H9 (cell line): ENCODE measurements at regions not wholly inside any gene's neighbourhood (a gene's known extent, or its start where the extent isn't known, plus 50 kb on each side); places are given as distances from the start of the nearest gene placed in this dataset.

Source experiments
- DNase-seq: peaks from one replicate; pipeline ENCODE4 v3.0.0-alpha.2; 2017
- H2AFZ ChIP-seq: one replicate; pipeline ENCODE4 v1.6.1; 2013; ENCODE audit warnings: mild to moderate bottlenecking, low read length, control low read depth, moderate library complexity
- H2AK5ac ChIP-seq: 2 replicates; pipeline ENCODE4 v1.6.1; 2013; ENCODE audit warnings: low read length, control low read depth, mixed read lengths; ENCODE audit not compliant: insufficient read length
- H2BK120ac ChIP-seq: one replicate; pipeline ENCODE4 v1.6.1; 2013; ENCODE audit warnings: low read depth, mild to moderate bottlenecking, low read length, control low read depth, inconsistent platforms; ENCODE audit not compliant: poor library complexity, severe bottlenecking
- H2BK12ac ChIP-seq: 2 replicates; pipeline ENCODE4 v1.6.1; 2013; ENCODE audit warnings: low read length, control low read depth, mixed read lengths, low read depth; ENCODE audit not compliant: insufficient read length
- H2BK15ac ChIP-seq: 2 replicates; pipeline ENCODE4 v1.6.1; 2013; ENCODE audit warnings: low read depth, low read length, control low read depth
- H2BK20ac ChIP-seq: one replicate; pipeline ENCODE4 v1.6.1; 2013; ENCODE audit warnings: low read depth, mild to moderate bottlenecking, low read length, control low read depth, inconsistent platforms; ENCODE audit not compliant: poor library complexity, severe bottlenecking
- H2BK5ac ChIP-seq: 2 replicates; pipeline ENCODE4 v1.6.1; 2013; ENCODE audit warnings: low read length, control low read depth, mixed read lengths; ENCODE audit not compliant: insufficient read length
- H3K14ac ChIP-seq: 2 replicates; pipeline ENCODE4 v1.6.1; 2013; ENCODE audit warnings: low read length, control low read depth; ENCODE audit not compliant: insufficient read depth
- H3K18ac ChIP-seq: 2 replicates; pipeline ENCODE4 v1.6.1; 2013; ENCODE audit warnings: low read depth, mild to moderate bottlenecking, mixed read lengths, low read length, control low read depth; ENCODE audit not compliant: insufficient read length
- H3K23ac ChIP-seq: 2 replicates; pipeline ENCODE4 v1.6.1; 2013; ENCODE audit warnings: low read length, control low read depth, mixed read lengths, low read depth; ENCODE audit not compliant: insufficient read length
- H3K23me2 ChIP-seq: 2 replicates; pipeline ENCODE4 v1.6.1; 2013; ENCODE audit warnings: low read depth, mild to moderate bottlenecking, mixed read lengths, low read length, control low read depth; ENCODE audit not compliant: insufficient read length, poor library complexity, severe bottlenecking
- H3K27ac ChIP-seq: 2 replicates; pipeline ENCODE4 v1.5.1; 2013; ENCODE audit warnings: low read length, control low read depth, mixed read lengths, low read depth; ENCODE audit not compliant: insufficient read length
- H3K27me3 ChIP-seq: 2 replicates; pipeline ENCODE4 v1.6.1; 2013; ENCODE audit warnings: low read length, control low read depth, inconsistent platforms; ENCODE audit not compliant: insufficient read depth
- H3K4ac ChIP-seq: 2 replicates; pipeline ENCODE4 v1.6.1; 2013; ENCODE audit warnings: low read depth, mild to moderate bottlenecking, control low read depth, inconsistent platforms, low read length, moderate library complexity
- H3K4me1 ChIP-seq: 2 replicates; pipeline ENCODE4 v1.6.1; 2013; ENCODE audit warnings: low read length, control low read depth, inconsistent platforms; ENCODE audit not compliant: insufficient read depth
- H3K4me2 ChIP-seq: 2 replicates; pipeline ENCODE4 v1.6.1; 2013; ENCODE audit warnings: low read length, control low read depth, mixed read lengths; ENCODE audit not compliant: insufficient read length, insufficient read depth
- H3K56ac ChIP-seq: 2 replicates; pipeline ENCODE4 v1.6.1; 2013; ENCODE audit warnings: low read depth, mild to moderate bottlenecking, mixed read lengths, low read length, control low read depth; ENCODE audit not compliant: insufficient read length
- H3K79me1 ChIP-seq: 2 replicates; pipeline ENCODE4 v1.6.1; 2013; ENCODE audit warnings: low read depth, mild to moderate bottlenecking, moderate library complexity, low read length, control low read depth, inconsistent platforms; ENCODE audit not compliant: insufficient read depth, poor library complexity, severe bottlenecking
- H3K79me2 ChIP-seq: 2 replicates; pipeline ENCODE4 v1.6.1; 2013; ENCODE audit warnings: low read length, control low read depth, inconsistent platforms; ENCODE audit not compliant: insufficient read depth
- H3K9ac ChIP-seq: 2 replicates; pipeline ENCODE4 v1.6.1; 2013; ENCODE audit warnings: low read length, control low read depth, mixed read lengths; ENCODE audit not compliant: insufficient read length; ENCODE audit errors: extremely low read depth
- H3K9me3 ChIP-seq: one replicate; pipeline ENCODE4 v1.6.1; 2013; ENCODE audit warnings: low read depth, low read length, inconsistent platforms; ENCODE audit not compliant: control insufficient read depth
- H3T11ph ChIP-seq: one replicate; pipeline ENCODE4 v1.6.1; 2013; ENCODE audit warnings: mild to moderate bottlenecking, low read length, control low read depth, inconsistent platforms
- H4K20me1 ChIP-seq: one replicate; pipeline ENCODE4 v1.6.1; 2013; ENCODE audit not compliant: control insufficient read depth, insufficient read length, insufficient read depth
- H4K5ac ChIP-seq: 2 replicates; pipeline ENCODE4 v1.6.1; 2013; ENCODE audit warnings: low read depth, mild to moderate bottlenecking, mixed read lengths, low read length, control low read depth; ENCODE audit not compliant: insufficient read length
- H4K8ac ChIP-seq: replicated peaks from 2 replicates; pipeline ENCODE4 v1.6.1; 2013; ENCODE audit warnings: low read length, control low read depth, mixed read lengths, low read depth; ENCODE audit not compliant: insufficient read length
- H4K91ac ChIP-seq: 2 replicates; pipeline ENCODE4 v1.6.1; 2013; ENCODE audit warnings: low read depth, mild to moderate bottlenecking, moderate library complexity, mixed read lengths, low read length, control low read depth; ENCODE audit not compliant: insufficient read length
- H3K27ac Mint-ChIP-seq, 3 experiments: 2 replicates in 2 of 3; 3 replicates in 1 of 3; pipeline ENCODE4 v1.8.0; 2020 to 2021; ENCODE audit warnings: mixed read lengths in 3 of 3, mild to moderate bottlenecking in 1 of 3, moderate library complexity in 1 of 3
- H3K27me3 Mint-ChIP-seq: 2 replicates; pipeline ENCODE4 v1.8.0; 2021; ENCODE audit warnings: low read depth, mild to moderate bottlenecking, moderate library complexity, mixed read lengths
- H3K36me3 Mint-ChIP-seq, 3 experiments: 2 replicates in 2 of 3; 3 replicates in 1 of 3; pipeline ENCODE4 v1.8.0; 2020 to 2021; ENCODE audit warnings: low read depth in 3 of 3, mixed read lengths in 3 of 3; ENCODE audit not compliant: insufficient read depth in 1 of 3
- H3K4me1 Mint-ChIP-seq, 2 experiments: 2 replicates each; pipeline ENCODE4 v1.8.0; 2020; ENCODE audit warnings: mixed read lengths in 2 of 2
- H3K4me3 Mint-ChIP-seq, 2 experiments: 2 replicates in 1 of 2; 3 replicates in 1 of 2; pipeline ENCODE4 v1.8.0; 2020 to 2021; ENCODE audit warnings: mild to moderate bottlenecking in 2 of 2, mixed read lengths in 2 of 2, moderate library complexity in 1 of 2
- H3K9me3 Mint-ChIP-seq, 2 experiments: 2 replicates in 1 of 2; 3 replicates in 1 of 2; pipeline ENCODE4 v1.8.0; 2020; ENCODE audit warnings: mild to moderate bottlenecking in 2 of 2, mixed read lengths in 2 of 2, moderate library complexity in 1 of 2
- WGBS: extraction: QIAGEN DNeasy Blood & Tissue Kit; methylation state at CpG from one replicate; pipeline ENCODE4 v1.1.7; 2013; ENCODE audit warnings: missing lambda C conversion rate, low lambda C conversion rate, mixed read lengths; ENCODE audit not compliant: insufficient read length; ENCODE audit errors: extremely low coverage; 5-methylcytosine and 5-hydroxymethylcytosine counted together
- TF ChIP-seq, protein P1 (sequence below): fragments of 200-600 bp; sonication (generic); conservative IDR thresholded peaks from 3 replicates; pipeline ENCODE4 v1.8.0; 2021; ENCODE audit warnings: antibody characterized with exemption, mild to moderate bottlenecking

DNA sequence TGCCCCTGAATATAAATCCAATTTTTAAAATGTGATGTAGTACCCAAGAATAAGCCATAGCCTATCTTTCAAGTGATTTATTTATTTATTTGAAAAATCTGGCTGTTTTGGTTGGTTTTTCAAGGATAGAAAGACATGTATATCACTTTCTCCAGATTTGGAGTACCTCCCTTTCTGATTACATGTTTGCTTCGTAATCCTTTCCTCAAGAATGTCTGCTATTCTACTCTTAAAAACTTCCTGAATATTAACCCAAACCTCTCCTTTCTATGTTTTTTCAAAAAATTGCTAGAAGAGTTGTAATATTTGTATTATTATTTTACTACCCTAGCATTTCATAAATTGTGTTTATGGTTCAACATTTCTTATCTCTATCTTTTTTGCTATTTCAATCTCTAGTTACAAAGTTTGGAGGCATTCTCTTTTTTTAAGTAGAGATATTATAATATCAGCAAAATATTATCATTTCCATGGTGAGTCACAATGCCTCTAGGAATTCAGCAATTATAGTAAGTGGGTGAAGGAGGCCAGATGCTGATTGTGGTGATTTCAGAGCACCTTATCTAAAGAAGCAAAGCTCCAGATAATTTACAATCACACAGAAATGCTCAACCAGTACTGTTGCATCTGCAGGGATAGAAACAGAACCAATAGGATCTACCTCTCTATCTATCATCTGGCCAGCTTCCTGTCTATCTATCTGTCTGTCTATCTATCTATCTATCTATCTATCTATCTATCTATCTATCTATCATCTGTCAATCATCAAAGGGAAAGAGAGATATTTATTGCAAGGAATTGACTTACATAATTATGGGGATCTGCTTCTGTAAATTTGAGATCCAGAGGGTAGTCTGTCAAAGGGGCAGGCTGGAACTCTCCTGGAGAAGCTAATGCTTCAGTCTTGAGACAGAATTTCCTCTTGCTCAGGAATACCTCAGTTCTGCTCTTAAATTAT is 412.5 kb upstream of the SEMA3C start:
- no peaks in the 10 kb centered on the region for H3K9me3 ChIP-seq
- H3K4ac ChIP-seq = no peak overlapping the region
- H2BK15ac ChIP-seq = no peak overlapping the region
- Mint-ChIP-seq H3K4me1 (no peaks in the 10 kb centered on the region), H3K27ac (no peak overlapping the region), H3K27me3 (no peaks in the 10 kb centered on the region), H3K9me3 (no peaks in the 10 kb centered on the region), H3K36me3 (no peaks in the 10 kb centered on the region), H3K4me3 (no peak overlapping the region)
- no peak overlapping the region for H3K9ac ChIP-seq
- H4K91ac ChIP-seq = no peak overlapping the region
- H4K8ac ChIP-seq = no peak overlapping the region
- H2BK5ac ChIP-seq = no peak overlapping the region
- H2BK20ac ChIP-seq = no peak overlapping the region
- H3K23ac ChIP-seq = no peak overlapping the region
- no peak overlapping the region for H3K4me2 ChIP-seq
- H2BK12ac ChIP-seq = no peak overlapping the region
- WGBS = no CpG with 5 or more reads among the region's 1 CpG
- H4K20me1 ChIP-seq = no peaks in the 10 kb centered on the region
- no peak overlapping the region for H3T11ph ChIP-seq
- no peak overlapping the region for H3K27ac ChIP-seq
- H3K23me2 ChIP-seq = no peaks in the 10 kb centered on the region
- TF ChIP-seq, protein P1, sequence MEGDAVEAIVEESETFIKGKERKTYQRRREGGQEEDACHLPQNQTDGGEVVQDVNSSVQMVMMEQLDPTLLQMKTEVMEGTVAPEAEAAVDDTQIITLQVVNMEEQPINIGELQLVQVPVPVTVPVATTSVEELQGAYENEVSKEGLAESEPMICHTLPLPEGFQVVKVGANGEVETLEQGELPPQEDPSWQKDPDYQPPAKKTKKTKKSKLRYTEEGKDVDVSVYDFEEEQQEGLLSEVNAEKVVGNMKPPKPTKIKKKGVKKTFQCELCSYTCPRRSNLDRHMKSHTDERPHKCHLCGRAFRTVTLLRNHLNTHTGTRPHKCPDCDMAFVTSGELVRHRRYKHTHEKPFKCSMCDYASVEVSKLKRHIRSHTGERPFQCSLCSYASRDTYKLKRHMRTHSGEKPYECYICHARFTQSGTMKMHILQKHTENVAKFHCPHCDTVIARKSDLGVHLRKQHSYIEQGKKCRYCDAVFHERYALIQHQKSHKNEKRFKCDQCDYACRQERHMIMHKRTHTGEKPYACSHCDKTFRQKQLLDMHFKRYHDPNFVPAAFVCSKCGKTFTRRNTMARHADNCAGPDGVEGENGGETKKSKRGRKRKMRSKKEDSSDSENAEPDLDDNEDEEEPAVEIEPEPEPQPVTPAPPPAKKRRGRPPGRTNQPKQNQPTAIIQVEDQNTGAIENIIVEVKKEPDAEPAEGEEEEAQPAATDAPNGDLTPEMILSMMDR = no peak
- H3K4me1 ChIP-seq = no peaks in the 10 kb centered on the region
- no peak overlapping the region for H4K5ac ChIP-seq
- H3K18ac ChIP-seq = no peak overlapping the region
- H3K56ac ChIP-seq = no peak overlapping the region
- H2BK120ac ChIP-seq = no peak overlapping the region
- no peak for DNase-seq
- no peak overlapping the region for H2AK5ac ChIP-seq
- no peak overlapping the region for H3K14ac ChIP-seq
- no peak overlapping the region for H2AFZ ChIP-seq
- no peaks in the 10 kb centered on the region for H3K79me2 ChIP-seq
- H3K27me3 ChIP-seq = no peaks in the 10 kb centered on the region
- H3K79me1 ChIP-seq = no peaks in the 10 kb centered on the region
